Stimulated activated memory B cell treated with anti-CD40 and anti-IgM and Interleukin-4, amounts not matched to agents 10 μg/mL and 1 μg/mL and 100 μg/mL, for 72 hours (primary cell): ENCODE measurements at regions not wholly inside any gene's neighbourhood (a gene's known extent, or its start where the extent isn't known, plus 50 kb on each side); places are given as distances from the start of the nearest gene placed in this dataset.

ENCODE experiments used
- ATAC-seq: fragments of 150-1000 bp; cut with Tn5 transposase; 2 replicates; pipeline ENCODE4 v1.10.0; 2021
- H3K27ac Mint-ChIP-seq: one replicate; pipeline ENCODE4 v1.8.0; 2022; ENCODE audit warnings: mild to moderate bottlenecking, mixed read lengths
- H3K27me3 Mint-ChIP-seq: one replicate; pipeline ENCODE4 v1.8.0; 2022; ENCODE audit warnings: mixed read lengths
- H3K36me3 Mint-ChIP-seq: one replicate; pipeline ENCODE4 v1.8.0; 2022; ENCODE audit warnings: mixed read lengths
- H3K4me1 Mint-ChIP-seq: one replicate; pipeline ENCODE4 v1.8.0; 2022; ENCODE audit warnings: mixed read lengths
- H3K4me3 Mint-ChIP-seq: one replicate; pipeline ENCODE4 v1.8.0; 2022; ENCODE audit warnings: mild to moderate bottlenecking, moderate library complexity, mixed read lengths
- H3K9me3 Mint-ChIP-seq: one replicate; pipeline ENCODE4 v1.8.0; 2022; ENCODE audit warnings: mixed read lengths

- Mint-ChIP-seq H3K9me3 (peaks cover 2% of the 10 kb centered on the region), H3K4me3 (no peak overlapping the region), H3K4me1 (no peaks in the 10 kb centered on the region), H3K27me3 (no peaks in the 10 kb centered on the region), H3K27ac (no peak overlapping the region), H3K36me3 (peaks cover 12% of the 10 kb centered on the region)
- no peak for ATAC-seq
These were observed 264.0 kb upstream of the MEF2C start for GRCh38 chr5:89147031-89147430.

- no peak for ATAC-seq
- no peaks in the 10 kb centered on the region for H3K27me3 Mint-ChIP-seq
- H3K4me3 Mint-ChIP-seq, result no peak overlapping the region
- H3K36me3 Mint-ChIP-seq, result no peaks in the 10 kb centered on the region
- H3K27ac Mint-ChIP-seq, result peak overlapping the region; percentile 28
- H3K9me3 Mint-ChIP-seq, result no peaks in the 10 kb centered on the region
- H3K4me1 Mint-ChIP-seq, result no peaks in the 10 kb centered on the region
These were observed 254.2 kb upstream of the MEF2C start for GRCh38 chr5:89137148-89137547.

GRCh38 chr5:89133975-89134374 is 251.0 kb upstream of the MEF2C start:
- H3K27ac Mint-ChIP-seq, result no peak overlapping the region
- H3K4me1 Mint-ChIP-seq, result no peaks in the 10 kb centered on the region
- no peaks in the 10 kb centered on the region for H3K9me3 Mint-ChIP-seq
- ATAC-seq, result no peak
- H3K4me3 Mint-ChIP-seq, result no peak overlapping the region
- H3K27me3 Mint-ChIP-seq, result no peaks in the 10 kb centered on the region
- no peaks in the 10 kb centered on the region for H3K36me3 Mint-ChIP-seq

- ATAC-seq, result no peak
- no peaks in the 10 kb centered on the region for H3K27me3 Mint-ChIP-seq
- H3K36me3 Mint-ChIP-seq, result no peaks in the 10 kb centered on the region
- H3K27ac Mint-ChIP-seq, result no peak overlapping the region
- no peaks in the 10 kb centered on the region for H3K9me3 Mint-ChIP-seq
- no peak overlapping the region for H3K4me3 Mint-ChIP-seq
- no peaks in the 10 kb centered on the region for H3K4me1 Mint-ChIP-seq
These were observed 250.1 kb upstream of the MEF2C start for GRCh38 chr5:89133129-89133528.

- ATAC-seq, result no peak
- H3K4me3 Mint-ChIP-seq, result no peak overlapping the region
These were observed 247.9 kb upstream of the MEF2C start for GRCh38 chr5:89130851-89131250.

GRCh38 chr5:89129941-89130340 is 247.0 kb upstream of the MEF2C start:
- H3K27me3 Mint-ChIP-seq, result no peaks in the 10 kb centered on the region
- ATAC-seq, result no peak
- H3K9me3 Mint-ChIP-seq, result no peaks in the 10 kb centered on the region
- H3K27ac Mint-ChIP-seq, result no peak overlapping the region
- H3K36me3 Mint-ChIP-seq, result no peaks in the 10 kb centered on the region
- no peak overlapping the region for H3K4me3 Mint-ChIP-seq
- H3K4me1 Mint-ChIP-seq, result no peaks in the 10 kb centered on the region

More at GRCh38 chr5:89130851-89131250, 247.9 kb upstream of the MEF2C start:
- Mint-ChIP-seq H3K27me3 (no peaks in the 10 kb centered on the region), H3K27ac (no peak overlapping the region), H3K4me1 (no peaks in the 10 kb centered on the region), H3K36me3 (no peaks in the 10 kb centered on the region), H3K9me3 (no peaks in the 10 kb centered on the region)

GRCh38 chr5:89128906-89129625 is 246.1 kb upstream of the MEF2C start:
- ATAC-seq, result no peak
- no peak overlapping the region for H3K27ac Mint-ChIP-seq

GRCh38 chr5:89128092-89128491 is 245.1 kb upstream of the MEF2C start:
- no peak overlapping the region for H3K27ac Mint-ChIP-seq
- H3K27me3 Mint-ChIP-seq, result no peaks in the 10 kb centered on the region
- no peak for ATAC-seq
- H3K4me3 Mint-ChIP-seq, result no peak overlapping the region
- H3K9me3 Mint-ChIP-seq, result no peaks in the 10 kb centered on the region
- H3K36me3 Mint-ChIP-seq, result no peaks in the 10 kb centered on the region
- no peaks in the 10 kb centered on the region for H3K4me1 Mint-ChIP-seq

More at GRCh38 chr5:89128906-89129625, 246.1 kb upstream of the MEF2C start:
- Mint-ChIP-seq H3K4me1 (no peaks in the 10 kb centered on the region), H3K4me3 (no peak overlapping the region), H3K36me3 (no peaks in the 10 kb centered on the region), H3K9me3 (no peaks in the 10 kb centered on the region), H3K27me3 (no peaks in the 10 kb centered on the region)

- Mint-ChIP-seq H3K27ac (no peak overlapping the region), H3K9me3 (peaks cover under 1% of the 10 kb centered on the region), H3K4me1 (no peaks in the 10 kb centered on the region), H3K4me3 (no peak overlapping the region), H3K27me3 (no peaks in the 10 kb centered on the region), H3K36me3 (no peaks in the 10 kb centered on the region)
- ATAC-seq, result no peak
These were observed 244.2 kb upstream of the MEF2C start for GRCh38 chr5:89127191-89127590.

GRCh38 chr5:89125372-89125771 is 242.4 kb upstream of the MEF2C start:
- H3K27me3 Mint-ChIP-seq, result no peaks in the 10 kb centered on the region
- H3K4me3 Mint-ChIP-seq, result no peak overlapping the region
- ATAC-seq, result no peak
- H3K4me1 Mint-ChIP-seq, result no peaks in the 10 kb centered on the region
- peaks cover 3% of the 10 kb centered on the region for H3K9me3 Mint-ChIP-seq
- no peak overlapping the region for H3K27ac Mint-ChIP-seq
- no peaks in the 10 kb centered on the region for H3K36me3 Mint-ChIP-seq

GRCh38 chr5:89123581-89123980 is 240.6 kb upstream of the MEF2C start:
- H3K27me3 Mint-ChIP-seq, result no peaks in the 10 kb centered on the region
- ATAC-seq, result no peak
- peaks cover 3% of the 10 kb centered on the region for H3K9me3 Mint-ChIP-seq
- H3K36me3 Mint-ChIP-seq, result no peaks in the 10 kb centered on the region
- no peak overlapping the region for H3K27ac Mint-ChIP-seq
- H3K4me1 Mint-ChIP-seq, result no peaks in the 10 kb centered on the region
- no peak overlapping the region for H3K4me3 Mint-ChIP-seq

GRCh38 chr5:89120719-89121118 is 237.7 kb upstream of the MEF2C start:
- no peak for ATAC-seq
- no peaks in the 10 kb centered on the region for H3K36me3 Mint-ChIP-seq
- peaks cover 6% of the 10 kb centered on the region for H3K4me1 Mint-ChIP-seq
- no peak overlapping the region for H3K4me3 Mint-ChIP-seq
- no peaks in the 10 kb centered on the region for H3K27me3 Mint-ChIP-seq
- H3K27ac Mint-ChIP-seq, result no peak overlapping the region
- H3K9me3 Mint-ChIP-seq, result peaks cover 3% of the 10 kb centered on the region

- ATAC-seq, result peak; percentile 65
- Mint-ChIP-seq H3K4me3 (no peak overlapping the region), H3K4me1 (peaks cover 6% of the 10 kb centered on the region), H3K27ac (no peak overlapping the region), H3K36me3 (no peaks in the 10 kb centered on the region), H3K27me3 (no peaks in the 10 kb centered on the region), H3K9me3 (peaks cover 2% of the 10 kb centered on the region)
These were observed 234.2 kb upstream of the MEF2C start for GRCh38 chr5:89117124-89117644.

GRCh38 chr5:89110916-89111646 is 228.1 kb upstream of the MEF2C start:
- H3K4me1 Mint-ChIP-seq, result peaks cover 12% of the 10 kb centered on the region
- no peak overlapping the region for H3K4me3 Mint-ChIP-seq
- no peak for ATAC-seq
- H3K27ac Mint-ChIP-seq, result no peak overlapping the region
- no peaks in the 10 kb centered on the region for H3K27me3 Mint-ChIP-seq
- peaks cover 2% of the 10 kb centered on the region for H3K9me3 Mint-ChIP-seq
- peaks cover 7% of the 10 kb centered on the region for H3K36me3 Mint-ChIP-seq

GRCh38 chr5:89106480-89106879 is 223.5 kb upstream of the MEF2C start:
- Mint-ChIP-seq H3K27ac (no peak overlapping the region), H3K4me1 (peaks cover 12% of the 10 kb centered on the region), H3K36me3 (peaks cover 18% of the 10 kb centered on the region), H3K9me3 (peaks cover 2% of the 10 kb centered on the region), H3K4me3 (no peak overlapping the region), H3K27me3 (no peaks in the 10 kb centered on the region)
- no peak for ATAC-seq

- peaks cover 18% of the 10 kb centered on the region for H3K36me3 Mint-ChIP-seq
These were observed 222.9 kb upstream of the MEF2C start for GRCh38 chr5:89105836-89106235.

More at GRCh38 chr5:89105836-89106235, 222.9 kb upstream of the MEF2C start:
- ATAC-seq, result no peak
- Mint-ChIP-seq H3K4me1 (peaks cover 12% of the 10 kb centered on the region), H3K27me3 (no peaks in the 10 kb centered on the region), H3K27ac (peak overlapping the region; percentile 61), H3K4me3 (no peak overlapping the region), H3K9me3 (peaks cover 2% of the 10 kb centered on the region)
